Caco-2 (cell line): ENCODE measurements at regions not wholly inside any gene's neighbourhood (a gene's known extent, or its start where the extent isn't known, plus 50 kb on each side); places are given as distances from the start of the nearest gene placed in this dataset.

Experiments used
- BruUV-seq: library from RNA; stranded (reverse); fragments of 400-500 nt; replicated peaks from 2 replicates; lab custom pipeline; 2021; lab: Mats Ljungman, UMichigan
- CTCF ChIA-PET: fragments of 300-600 bp; sonication (Branson Sonifier 250); formaldehyde crosslinking; loops from one replicate; lab custom pipeline; 2022; ENCODE audit warnings: antibody characterized with exemption; lab: Charles Lee
- POLR2A ChIA-PET: fragments of 300-600 bp; sonication (Branson Sonifier 250); formaldehyde crosslinking; loops from one replicate; lab custom pipeline; 2022; ENCODE audit warnings: antibody characterized with exemption; lab: Charles Lee
- DNase-seq, 2 experiments: peaks; one replicate each; pipeline versions ENCODE4 v3.0.0 to v3.0.0-alpha.2; 2020 to 2022
- H3K27me3 ChIP-seq: replicated peaks from 2 replicates; pipeline ENCODE4 v1.6.0; 2011; ENCODE audit warnings: low read length; ENCODE audit not compliant: control insufficient read depth, insufficient read depth
- H3K36me3 ChIP-seq: 2 replicates; pipeline ENCODE4 v1.5.1; 2011; ENCODE audit warnings: low read length; ENCODE audit not compliant: control insufficient read depth, insufficient read depth
- H3K4me1 ChIP-seq: fragments of 250-450 bp; sonication (Bioruptor Pico); 2 replicates; pipeline ENCODE4 v1.5.1; 2020; ENCODE audit warnings: mild to moderate bottlenecking
- H3K4me3 ChIP-seq: 2 replicates; pipeline ENCODE4 v1.5.1; 2011; ENCODE audit warnings: low read depth, mild to moderate bottlenecking, control low read depth, low read length
- H3K9me3 ChIP-seq: fragments of 250-450 bp; sonication (Bioruptor Pico); 2 replicates; pipeline ENCODE4 v1.5.1; 2020; ENCODE audit warnings: mild to moderate bottlenecking, moderate library complexity
- H3K27ac Mint-ChIP-seq: one replicate; pipeline ENCODE4 v1.8.0; 2022; ENCODE audit warnings: mixed read lengths; ENCODE audit not compliant: unreplicated experiment
- H3K27me3 Mint-ChIP-seq: one replicate; pipeline ENCODE4 v1.8.0; 2022; ENCODE audit warnings: mixed read lengths; ENCODE audit not compliant: insufficient read depth, unreplicated experiment
- H3K36me3 Mint-ChIP-seq: one replicate; pipeline ENCODE4 v1.8.0; 2022; ENCODE audit warnings: mild to moderate bottlenecking, mixed read lengths; ENCODE audit not compliant: insufficient read depth, unreplicated experiment
- H3K4me1 Mint-ChIP-seq: one replicate; pipeline ENCODE4 v1.8.0; 2022; ENCODE audit warnings: low read depth, mixed read lengths; ENCODE audit not compliant: unreplicated experiment
- H3K4me3 Mint-ChIP-seq: one replicate; pipeline ENCODE4 v1.8.0; 2022; ENCODE audit warnings: mild to moderate bottlenecking, moderate library complexity, mixed read lengths; ENCODE audit not compliant: unreplicated experiment
- H3K9me3 Mint-ChIP-seq: one replicate; pipeline ENCODE4 v1.8.0; 2022; ENCODE audit warnings: mixed read lengths; ENCODE audit not compliant: unreplicated experiment
- CTCF ChIP-seq, 2 experiments: fragments of 200-600 bp in 1 of 2; IDR thresholded peaks; 1 replicate in 1 of 2; 2 replicates in 1 of 2; pipeline versions ENCODE4 v1.5.1 to v1.8.0; 2011 to 2022; ENCODE audit warnings: antibody characterized with exemption in 1 of 2, control low read depth in 1 of 2, inconsistent platforms in 1 of 2, low read depth in 1 of 2, low read length in 1 of 2, mild to moderate bottlenecking in 1 of 2, moderate library complexity in 1 of 2; ENCODE audit not compliant: insufficient read depth in 1 of 2, severe bottlenecking in 1 of 2, unreplicated experiment in 1 of 2
- intact Hi-C: fragments of 100-400 bp; cut with micrococcal nuclease; formaldehyde crosslinking; loops from one replicate; pipeline ENCODE4 v1.10.0; 2022; ENCODE audit not compliant: unreplicated experiment

- POLR2A ChIA-PET = no interaction called here
- H3K9me3 Mint-ChIP-seq = peaks cover 12% of the 10 kb centered on the region
- no peak overlapping the region for H3K4me3 ChIP-seq
- TF ChIP-seq CTCF (IDR thresholded peaks at IDR 0.05; ENCODE audit: insufficient read depth in 1 of 2, low read depth in 1 of 2, low read length in 1 of 2, severe bottlenecking in 1 of 2, unreplicated experiment in 1 of 2) = no peak
- no peak overlapping the region for H3K27ac Mint-ChIP-seq
- no peaks in the 10 kb centered on the region for H3K4me1 ChIP-seq
- H3K27me3 ChIP-seq = no peaks in the 10 kb centered on the region
- intact Hi-C loops = no loop called here
- no peaks in the 10 kb centered on the region for H3K36me3 ChIP-seq
- H3K27me3 Mint-ChIP-seq = no peaks in the 10 kb centered on the region
- no peak for DNase-seq
- H3K4me3 Mint-ChIP-seq = no peak overlapping the region
- H3K4me1 Mint-ChIP-seq = no peaks in the 10 kb centered on the region
- CTCF ChIA-PET = no interaction called here
- no peaks in the 10 kb centered on the region for H3K36me3 Mint-ChIP-seq
- BruUV-seq = no TSS peak
- peaks cover 5% of the 10 kb centered on the region; the same call in 1 of the 2 replicates for H3K9me3 ChIP-seq
These were observed 133.0 kb downstream of the C11orf87 start for GRCh38 chr11:109554951-109555350.

GRCh38 chr11:109564241-109564640 lies 142.3 kb downstream of the C11orf87 start:
- DNase-seq = no peak
- no peaks in the 10 kb centered on the region for H3K4me1 Mint-ChIP-seq
- ChIA-PET POLR2A (no interaction called here), CTCF (no interaction called here)
- no peaks in the 10 kb centered on the region for H3K36me3 ChIP-seq
- intact Hi-C loops = no loop called here
- H3K4me3 Mint-ChIP-seq = no peak overlapping the region
- H3K36me3 Mint-ChIP-seq = no peaks in the 10 kb centered on the region
- BruUV-seq = no TSS peak
- no peaks in the 10 kb centered on the region for H3K4me1 ChIP-seq
- peaks cover 7% of the 10 kb centered on the region for H3K27me3 Mint-ChIP-seq
- H3K9me3 ChIP-seq = no peaks in the 10 kb centered on the region
- H3K9me3 Mint-ChIP-seq = no peaks in the 10 kb centered on the region
- H3K27ac Mint-ChIP-seq = no peak overlapping the region
- no peak overlapping the region for H3K4me3 ChIP-seq
- no peak for TF ChIP-seq CTCF (IDR thresholded peaks at IDR 0.05; ENCODE audit: insufficient read depth in 1 of 2, low read depth in 1 of 2, low read length in 1 of 2, severe bottlenecking in 1 of 2, unreplicated experiment in 1 of 2)
- H3K27me3 ChIP-seq = no peaks in the 10 kb centered on the region

DNA sequence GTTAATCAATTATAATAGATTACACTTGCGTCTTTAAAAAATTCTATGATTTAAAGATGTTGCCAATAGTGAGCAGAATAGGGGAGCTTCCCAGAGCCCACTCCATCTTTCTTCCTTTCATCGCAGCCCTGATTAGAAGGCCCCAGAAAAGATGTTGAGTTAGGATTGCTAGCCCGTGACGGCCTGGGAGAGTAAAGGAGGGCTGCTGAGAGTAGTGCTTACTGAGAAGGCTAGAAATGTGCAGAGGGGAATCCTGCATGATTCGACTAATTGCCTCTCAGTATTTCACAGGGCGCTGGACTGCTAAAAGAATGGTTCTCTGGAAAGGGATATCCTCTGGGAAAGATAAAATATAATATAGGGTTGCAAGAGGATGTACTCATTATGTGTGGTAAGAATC lies 160.5 kb downstream of the C11orf87 start:
- Mint-ChIP-seq H3K4me3 (no peak overlapping the region), H3K9me3 (no peaks in the 10 kb centered on the region), H3K27me3 (peaks cover 15% of the 10 kb centered on the region), H3K27ac (no peak overlapping the region), H3K4me1 (no peaks in the 10 kb centered on the region), H3K36me3 (no peaks in the 10 kb centered on the region)
- TF ChIP-seq CTCF (IDR thresholded peaks at IDR 0.05; ENCODE audit: insufficient read depth in 1 of 2, low read depth in 1 of 2, low read length in 1 of 2, severe bottlenecking in 1 of 2, unreplicated experiment in 1 of 2) = no peak
- no peak overlapping the region for H3K4me3 ChIP-seq
- H3K4me1 ChIP-seq = no peaks in the 10 kb centered on the region
- H3K27me3 ChIP-seq = no peaks in the 10 kb centered on the region
- H3K9me3 ChIP-seq = no peaks in the 10 kb centered on the region
- ChIA-PET POLR2A (no interaction called here), CTCF (no interaction called here)
- intact Hi-C loops = no loop called here
- no peak for DNase-seq
- no TSS peak for BruUV-seq
- H3K36me3 ChIP-seq = no peaks in the 10 kb centered on the region
